Liver (tissue), 3 donors: ENCODE measurements at regions not wholly inside any gene's neighbourhood (a gene's known extent, or its start where the extent isn't known, plus 50 kb on each side); places are given as distances from the start of the nearest gene placed in this dataset.

Source experiments
- CTCF ChIP-seq: fragments of 150-350 bp; IDR thresholded peaks from 2 replicates; pipeline ENCODE4 v1.5.1; 2017; ENCODE audit warnings: improper control_type of control experiment, low read depth, low read length; ENCODE audit not compliant: missing input control
- EGR1 ChIP-seq, 2 donors: IDR thresholded peaks; 2 replicates each; pipeline ENCODE4 v1.6.1; 2016 to 2018; ENCODE audit warnings: antibody characterized with exemption in 2 of 2, low read depth in 2 of 2
- GABPA ChIP-seq, 2 donors: IDR thresholded peaks in 1 of 2; conservative IDR thresholded peaks in 1 of 2; 2 replicates each; pipeline ENCODE4 v1.6.1; 2016; ENCODE audit warnings: antibody characterized with exemption in 2 of 2, mild to moderate bottlenecking in 1 of 2, moderate library complexity in 1 of 2
- JUND ChIP-seq, 2 donors: IDR thresholded peaks; 2 replicates each; pipeline ENCODE4 v1.6.1; 2016; ENCODE audit warnings: antibody characterized with exemption in 2 of 2
- MAX ChIP-seq: IDR thresholded peaks from 2 replicates; pipeline ENCODE4 v1.6.1; 2016; ENCODE audit warnings: antibody characterized with exemption
- RAD21 ChIP-seq, 2 donors: IDR thresholded peaks; 2 replicates each; pipeline ENCODE4 v1.6.1; 2016; ENCODE audit warnings: antibody characterized with exemption in 2 of 2, mild to moderate bottlenecking in 2 of 2
- REST ChIP-seq: IDR thresholded peaks from 2 replicates; pipeline ENCODE4 v1.6.1; 2016; ENCODE audit warnings: antibody characterized with exemption, mild to moderate bottlenecking
- SP1 ChIP-seq: IDR thresholded peaks from 2 replicates; pipeline ENCODE4 v1.6.1; 2018; ENCODE audit warnings: antibody characterized with exemption, mild to moderate bottlenecking
- TAF1 ChIP-seq: conservative IDR thresholded peaks from 2 replicates; pipeline ENCODE4 v1.6.1; 2016; ENCODE audit warnings: antibody characterized with exemption, mild to moderate bottlenecking
- YY1 ChIP-seq: IDR thresholded peaks from 2 replicates; pipeline ENCODE4 v1.6.1; 2016; ENCODE audit warnings: antibody characterized with exemption, mild to moderate bottlenecking
- donor health status: healthy.
- donor health status: healthy.

GRCh38 chr3:117595615-117596014 is 886.0 kb downstream of the TUSC7 start:
- TF ChIP-seq CTCF: no peak
- TF ChIP-seq EGR1 (IDR thresholded peaks at IDR 0.05; ENCODE audit: low read depth in 2 of 2): no peak
- TF ChIP-seq SP1: no peak
- no peak for TF ChIP-seq JUND (IDR thresholded peaks at IDR 0.05)
- no peak for TF ChIP-seq MAX
- TF ChIP-seq RAD21 (IDR thresholded peaks at IDR 0.05): no peak
- TF ChIP-seq YY1: no peak
- TF ChIP-seq TAF1: no peak
- TF ChIP-seq GABPA (IDR thresholded peaks at IDR 0.05 in 1 of 2, conservative IDR thresholded peaks at IDR 0.05 in 1 of 2): no peak
- TF ChIP-seq REST: no peak
